GM12891 (cell line): ENCODE measurements at regions not wholly inside any gene's neighbourhood (a gene's known extent, or its start where the extent isn't known, plus 50 kb on each side); places are given as distances from the start of the nearest gene placed in this dataset.

Source experiments
- POLR2A ChIP-seq: IDR thresholded peaks from 2 replicates; pipeline ENCODE4 v1.6.1; 2011; ENCODE audit warnings: low read depth, low read length, control low read depth
- POLR2AphosphoS5 ChIP-seq: IDR thresholded peaks from 2 replicates; pipeline ENCODE4 v1.6.1; 2011; ENCODE audit warnings: low read depth, low read length, control low read depth
- POU2F2 ChIP-seq: IDR thresholded peaks from 2 replicates; pipeline ENCODE4 v1.6.1; 2011; ENCODE audit warnings: low read depth, mild to moderate bottlenecking, control low read depth, low read length, moderate library complexity
- SPI1 ChIP-seq: IDR thresholded peaks from 2 replicates; pipeline ENCODE4 v1.6.1; 2011; ENCODE audit warnings: low read depth, low read length, control low read depth
- TAF1 ChIP-seq: IDR thresholded peaks from 2 replicates; pipeline ENCODE4 v1.6.1; 2011; ENCODE audit warnings: low read depth, low read length, control low read depth

DNA sequence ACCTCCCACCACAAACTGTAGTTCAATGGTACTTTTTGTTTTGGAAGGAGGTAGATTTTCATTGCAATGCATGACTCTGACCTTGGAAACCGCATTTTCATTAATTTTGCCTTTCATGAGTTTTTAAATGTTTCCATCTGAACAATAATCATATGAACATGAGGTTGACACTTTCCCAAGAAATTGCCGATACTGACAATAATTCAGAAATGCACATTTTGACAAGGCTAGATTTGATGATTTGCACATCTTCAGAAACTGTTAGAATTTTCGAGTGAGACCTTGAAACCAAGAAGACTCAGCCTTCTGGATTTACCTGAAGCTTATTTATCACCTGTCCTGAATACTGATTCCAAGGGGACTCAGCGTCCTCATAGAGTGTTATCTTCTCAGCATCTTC is 93.8 kb upstream of the NTRK2 start:
- no peak for TF ChIP-seq POLR2A
- TF ChIP-seq TAF1: no peak
- no peak for TF ChIP-seq POLR2AphosphoS5
- TF ChIP-seq SPI1: no peak
- TF ChIP-seq POU2F2: no peak
